ENCODE measurements at regions not wholly inside any gene's neighbourhood (a gene's known extent, or its start where the extent isn't known, plus 50 kb on each side); places are given as distances from the start of the nearest gene placed in this dataset.

DNA sequence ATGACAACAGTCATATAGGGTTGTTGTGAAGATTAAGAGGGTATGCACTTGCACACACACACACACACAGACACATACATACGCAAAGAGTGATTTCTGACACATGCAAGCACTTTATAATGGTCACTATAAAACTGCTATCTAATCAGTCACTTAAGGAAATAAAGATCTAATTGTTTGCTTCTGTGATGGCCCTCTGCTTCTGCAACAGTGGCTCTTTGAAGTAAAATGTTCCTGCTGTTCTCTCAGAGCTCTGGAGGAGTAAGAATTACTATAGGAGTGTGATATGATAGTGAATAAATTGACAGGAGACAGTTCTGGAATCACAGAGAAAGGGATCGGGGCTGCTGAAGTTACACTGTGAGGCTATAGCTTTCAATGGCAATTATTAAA lies 494.5 kb upstream of the B3GALT2 start:
- TF ChIP-seq GATA2 (IDR thresholded peaks at IDR 0.05; ENCODE audit: low read depth, low read length) (no peak), GATA3 (IDR thresholded peaks at IDR 0.05; ENCODE audit: low read depth, low read length) (no peak)
